Smooth muscle cell (in vitro differentiated cells): ENCODE measurements at regions not wholly inside any gene's neighbourhood (a gene's known extent, or its start where the extent isn't known, plus 50 kb on each side); places are given as distances from the start of the nearest gene placed in this dataset.
A peak's percentile ranks its signal among the peaks of the same experiment; 100 is the strongest.

Experiments
- DNase-seq: peaks from one replicate; lab custom pipeline; 2025; ENCODE audit not compliant: unreplicated experiment; lab: John Stamatoyannopoulos, UW
- H2AFZ ChIP-seq: fragments of 200-600 bp; sonication (generic); 2 replicates; pipeline ENCODE4 v1.6.0; 2016; ENCODE audit warnings: antibody characterized with exemption, low read depth, mild to moderate bottlenecking
- H3F3A ChIP-seq: fragments of 200-600 bp; sonication (generic); 2 replicates; pipeline ENCODE4 v1.6.0; 2017; ENCODE audit warnings: antibody characterized with exemption, low read depth
- H3K27ac ChIP-seq: fragments of 200-600 bp; sonication (generic); 2 replicates; pipeline ENCODE4 v1.5.1; 2016; ENCODE audit warnings: low read depth, mild to moderate bottlenecking
- H3K27me3 ChIP-seq: fragments of 200-600 bp; sonication (generic); 2 replicates; pipeline ENCODE4 v1.6.1; 2016; ENCODE audit warnings: low read depth, mild to moderate bottlenecking
- H3K36me3 ChIP-seq: fragments of 200-600 bp; sonication (generic); 2 replicates; pipeline ENCODE4 v1.5.1; 2016; ENCODE audit warnings: low read depth
- H3K4me1 ChIP-seq: fragments of 200-600 bp; sonication (generic); 2 replicates; pipeline ENCODE4 v1.5.1; 2016; ENCODE audit warnings: low read depth
- H3K4me2 ChIP-seq: fragments of 200-600 bp; sonication (generic); 2 replicates; pipeline ENCODE4 v1.6.0; 2016; ENCODE audit warnings: mild to moderate bottlenecking
- H3K4me3 ChIP-seq: fragments of 200-600 bp; sonication (generic); 2 replicates; pipeline ENCODE4 v1.5.1; 2016; ENCODE audit warnings: mild to moderate bottlenecking
- H3K79me2 ChIP-seq: fragments of 200-600 bp; sonication (generic); 2 replicates; pipeline ENCODE4 v1.6.0; 2016; ENCODE audit warnings: low read depth, mild to moderate bottlenecking
- H3K9ac ChIP-seq: fragments of 200-600 bp; sonication (generic); 2 replicates; pipeline ENCODE4 v1.6.0; 2016; ENCODE audit warnings: low read depth
- H3K9me3 ChIP-seq: fragments of 200-600 bp; sonication (generic); replicated peaks from 2 replicates; pipeline ENCODE4 v1.5.1; 2016; ENCODE audit warnings: low read depth
- H4K20me1 ChIP-seq: fragments of 200-600 bp; sonication (generic); 2 replicates; pipeline ENCODE4 v1.6.0; 2016; ENCODE audit warnings: low read depth
- WGBS: methylation state at CpG from one replicate; pipeline ENCODE4 v1.1.7; 2016; ENCODE audit warnings: low lambda C conversion rate; 5-methylcytosine and 5-hydroxymethylcytosine counted together
- TF ChIP-seq, protein P1 (sequence below): fragments of 200-600 bp; sonication (generic); IDR thresholded peaks from 2 replicates; pipeline ENCODE4 v1.5.1; 2017; ENCODE audit warnings: borderline replicate concordance, mild to moderate bottlenecking, antibody characterized with exemption; ENCODE audit not compliant: insufficient read depth, poor library complexity, severe bottlenecking

GRCh38 chr4:132395561-132395960 lies 753.5 kb upstream of the PCDH10 start:
- Histone ChIP-seq H3K36me3 (no peaks in the 10 kb centered on the region), H4K20me1 (no peaks in the 10 kb centered on the region), H3F3A (no peaks in the 10 kb centered on the region), H3K27ac (no peak overlapping the region), H3K9ac (no peak overlapping the region), H3K9me3 (no peaks in the 10 kb centered on the region), H3K4me1 (no peaks in the 10 kb centered on the region), H3K27me3 (no peaks in the 10 kb centered on the region), H3K4me3 (no peak overlapping the region), H3K4me2 (no peak overlapping the region), H3K79me2 (no peaks in the 10 kb centered on the region), H2AFZ (no peak overlapping the region)
- 98% methylated on average over 1 of the region's 1 CpG for WGBS
- no peak for DNase-seq
- TF ChIP-seq, protein P1, sequence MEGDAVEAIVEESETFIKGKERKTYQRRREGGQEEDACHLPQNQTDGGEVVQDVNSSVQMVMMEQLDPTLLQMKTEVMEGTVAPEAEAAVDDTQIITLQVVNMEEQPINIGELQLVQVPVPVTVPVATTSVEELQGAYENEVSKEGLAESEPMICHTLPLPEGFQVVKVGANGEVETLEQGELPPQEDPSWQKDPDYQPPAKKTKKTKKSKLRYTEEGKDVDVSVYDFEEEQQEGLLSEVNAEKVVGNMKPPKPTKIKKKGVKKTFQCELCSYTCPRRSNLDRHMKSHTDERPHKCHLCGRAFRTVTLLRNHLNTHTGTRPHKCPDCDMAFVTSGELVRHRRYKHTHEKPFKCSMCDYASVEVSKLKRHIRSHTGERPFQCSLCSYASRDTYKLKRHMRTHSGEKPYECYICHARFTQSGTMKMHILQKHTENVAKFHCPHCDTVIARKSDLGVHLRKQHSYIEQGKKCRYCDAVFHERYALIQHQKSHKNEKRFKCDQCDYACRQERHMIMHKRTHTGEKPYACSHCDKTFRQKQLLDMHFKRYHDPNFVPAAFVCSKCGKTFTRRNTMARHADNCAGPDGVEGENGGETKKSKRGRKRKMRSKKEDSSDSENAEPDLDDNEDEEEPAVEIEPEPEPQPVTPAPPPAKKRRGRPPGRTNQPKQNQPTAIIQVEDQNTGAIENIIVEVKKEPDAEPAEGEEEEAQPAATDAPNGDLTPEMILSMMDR: no peak

- H3K4me3 ChIP-seq: no peak overlapping the region
- no peak overlapping the region for H3K9ac ChIP-seq
- TF ChIP-seq, protein P1: no peak
- H3K27ac ChIP-seq: no peak overlapping the region
- WGBS: 63% methylated on average over 1 of the region's 1 CpG
- peak overlapping the region; percentile 3 for H3K4me2 ChIP-seq
- H3K4me1 ChIP-seq: no peaks in the 10 kb centered on the region
- no peak for DNase-seq
- no peaks in the 10 kb centered on the region for H3K36me3 ChIP-seq
- H4K20me1 ChIP-seq: no peaks in the 10 kb centered on the region
- H2AFZ ChIP-seq: no peak overlapping the region
- no peaks in the 10 kb centered on the region for H3K9me3 ChIP-seq
- no peaks in the 10 kb centered on the region for H3F3A ChIP-seq
- no peaks in the 10 kb centered on the region for H3K79me2 ChIP-seq
- H3K27me3 ChIP-seq: no peaks in the 10 kb centered on the region
Measured at GRCh38 chr4:132396636-132397035, 752.5 kb upstream of the PCDH10 start.

- Histone ChIP-seq H3K9me3 (peaks cover 11% of the 10 kb centered on the region), H3K36me3 (no peaks in the 10 kb centered on the region), H3F3A (no peaks in the 10 kb centered on the region), H3K27ac (no peak overlapping the region), H3K79me2 (no peaks in the 10 kb centered on the region), H3K4me1 (no peaks in the 10 kb centered on the region), H3K27me3 (no peaks in the 10 kb centered on the region), H3K4me2 (no peak overlapping the region), H4K20me1 (no peaks in the 10 kb centered on the region), H2AFZ (no peak overlapping the region), H3K4me3 (no peak overlapping the region), H3K9ac (no peak overlapping the region)
- TF ChIP-seq, protein P1: no peak
- no peak for DNase-seq
- WGBS: 67% methylated on average over 3 of the region's 3 CpGs
Measured at GRCh38 chr4:132417220-132417619, 731.9 kb upstream of the PCDH10 start.

DNA sequence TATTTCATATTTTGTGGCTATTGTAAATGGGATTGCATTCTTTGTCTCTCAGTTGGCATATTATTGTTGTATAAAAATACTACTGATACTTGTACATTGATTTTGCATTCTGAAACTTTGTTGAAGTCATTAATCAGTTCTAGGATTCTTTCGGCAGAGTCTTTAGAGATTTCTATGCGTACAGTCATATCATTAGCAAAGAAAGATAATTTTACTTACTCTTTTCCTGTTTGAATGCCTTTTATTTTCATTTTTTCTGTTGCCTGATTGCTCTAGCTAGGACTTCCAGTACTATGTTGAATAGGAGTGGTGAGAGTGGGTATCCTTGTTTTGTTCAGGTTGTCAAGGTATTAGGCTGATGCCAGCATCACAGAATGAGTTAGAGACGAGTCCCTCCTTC lies 722.0 kb upstream of the PCDH10 start:
- 85% methylated on average over 3 of the region's 3 CpGs for WGBS
- H2AFZ ChIP-seq: no peak overlapping the region
- TF ChIP-seq, protein P1: no peak
- H3K9ac ChIP-seq: no peak overlapping the region
- no peaks in the 10 kb centered on the region for H3K27me3 ChIP-seq
- no peaks in the 10 kb centered on the region for H3K9me3 ChIP-seq
- no peak overlapping the region for H3K4me3 ChIP-seq
- no peaks in the 10 kb centered on the region for H3K79me2 ChIP-seq
- H3K4me1 ChIP-seq: no peaks in the 10 kb centered on the region
- no peaks in the 10 kb centered on the region for H4K20me1 ChIP-seq
- no peak for DNase-seq
- H3F3A ChIP-seq: no peaks in the 10 kb centered on the region
- no peaks in the 10 kb centered on the region for H3K36me3 ChIP-seq
- H3K4me2 ChIP-seq: no peak overlapping the region
- H3K27ac ChIP-seq: no peak overlapping the region
